ENCODE measurements at regions not wholly inside any gene's neighbourhood (a gene's known extent, or its start where the extent isn't known, plus 50 kb on each side); places are given as distances from the start of the nearest gene placed in this dataset.

DNA sequence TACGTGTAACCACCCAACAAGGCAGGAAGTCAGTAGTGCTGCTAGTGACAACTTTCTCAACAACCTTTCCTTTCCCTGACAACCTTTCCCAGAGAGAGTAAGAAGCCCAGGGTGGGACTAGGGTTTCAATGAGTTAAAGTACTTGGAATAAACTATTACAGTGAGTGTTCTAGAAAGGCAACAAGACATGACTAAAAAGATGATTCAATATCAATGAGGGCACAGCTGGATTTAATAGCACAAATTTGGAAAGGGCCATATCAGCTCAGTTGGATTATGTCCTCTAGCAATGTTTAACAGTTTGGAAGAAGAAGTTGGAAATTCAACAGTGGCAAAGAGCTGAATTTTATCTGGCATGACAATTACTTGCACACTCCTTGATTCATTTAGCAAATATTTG lies 90.4 kb upstream of the GRIN2B start:
- CTCF ChIA-PET = no interaction called here
- ATAC-seq = no peak
- BruUV-seq (replicated peaks) = no TSS peak

DNA sequence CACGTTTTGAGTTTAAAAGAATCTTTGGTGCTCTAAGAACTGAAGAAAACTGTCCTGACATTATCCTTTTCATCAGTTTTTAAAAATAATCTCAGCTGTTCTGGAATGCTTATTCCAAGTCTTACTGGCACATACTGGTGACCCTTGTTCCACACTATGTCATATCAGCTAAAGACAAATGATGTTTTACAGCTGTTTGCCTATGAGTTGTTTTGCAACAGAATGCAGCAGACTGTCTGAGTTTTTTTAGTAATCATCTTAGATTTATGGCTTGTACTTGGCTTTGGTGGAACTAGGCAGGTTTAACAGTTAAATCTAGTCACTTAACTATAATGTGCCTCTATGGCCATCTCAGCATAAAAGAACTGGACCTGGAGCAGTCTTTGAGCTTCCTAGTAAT lies 91.6 kb upstream of the GRIN2B start:
- H2AFZ ChIP-seq (ENCODE audit: low read length) = no peak overlapping the region
- H3F3A ChIP-seq (ENCODE audit: low read length, unreplicated experiment) = no peaks in the 10 kb centered on the region
- H3K9ac ChIP-seq (ENCODE audit: low read length) = no peak overlapping the region
- no peaks in the 10 kb centered on the region for H3K36me3 ChIP-seq (ENCODE audit: low read depth, low read length)
- ATAC-seq (no peak), DNase-seq (no peak)
- H3K27ac ChIP-seq (ENCODE audit: low read length) = no peak overlapping the region
- H3K9me3 ChIP-seq (ENCODE audit: low read length) = no peaks in the 10 kb centered on the region
- intact Hi-C loops (cut with micrococcal nuclease) = no loop called here
- H3K4me1 ChIP-seq (ENCODE audit: insufficient read depth, low read length) = no peaks in the 10 kb centered on the region
- no peaks in the 10 kb centered on the region for H3K27me3 ChIP-seq (ENCODE audit: low read length)
- H3K9me2 ChIP-seq (replicated peaks; ENCODE audit: low read length) = no peaks in the 10 kb centered on the region
- H3K79me2 ChIP-seq (ENCODE audit: low read length) = no peaks in the 10 kb centered on the region
- TF ChIP-seq, protein P1, sequence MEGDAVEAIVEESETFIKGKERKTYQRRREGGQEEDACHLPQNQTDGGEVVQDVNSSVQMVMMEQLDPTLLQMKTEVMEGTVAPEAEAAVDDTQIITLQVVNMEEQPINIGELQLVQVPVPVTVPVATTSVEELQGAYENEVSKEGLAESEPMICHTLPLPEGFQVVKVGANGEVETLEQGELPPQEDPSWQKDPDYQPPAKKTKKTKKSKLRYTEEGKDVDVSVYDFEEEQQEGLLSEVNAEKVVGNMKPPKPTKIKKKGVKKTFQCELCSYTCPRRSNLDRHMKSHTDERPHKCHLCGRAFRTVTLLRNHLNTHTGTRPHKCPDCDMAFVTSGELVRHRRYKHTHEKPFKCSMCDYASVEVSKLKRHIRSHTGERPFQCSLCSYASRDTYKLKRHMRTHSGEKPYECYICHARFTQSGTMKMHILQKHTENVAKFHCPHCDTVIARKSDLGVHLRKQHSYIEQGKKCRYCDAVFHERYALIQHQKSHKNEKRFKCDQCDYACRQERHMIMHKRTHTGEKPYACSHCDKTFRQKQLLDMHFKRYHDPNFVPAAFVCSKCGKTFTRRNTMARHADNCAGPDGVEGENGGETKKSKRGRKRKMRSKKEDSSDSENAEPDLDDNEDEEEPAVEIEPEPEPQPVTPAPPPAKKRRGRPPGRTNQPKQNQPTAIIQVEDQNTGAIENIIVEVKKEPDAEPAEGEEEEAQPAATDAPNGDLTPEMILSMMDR (conservative IDR thresholded peaks at IDR 0.05; ENCODE audit: low read depth, low read length) = no peak
- TF ChIP-seq EZH2 (IDR thresholded peaks at IDR 0.05; ENCODE audit: low read length, unreplicated experiment) (no peak), EZH2phosphoT487 (IDR thresholded peaks at IDR 0.05; ENCODE audit: borderline replicate concordance, low read length) (no peak)
- no peaks in the 10 kb centered on the region for H4K20me1 ChIP-seq (ENCODE audit: low read length)
- ChIA-PET CTCF (no interaction called here), POLR2A (ENCODE audit: unreplicated experiment) (no interaction called here)
- H3K4me3 ChIP-seq (ENCODE audit: low read length) = no peak overlapping the region
- H3K4me2 ChIP-seq (ENCODE audit: low read length) = no peak overlapping the region
- no TSS peak for BruUV-seq (replicated peaks)

More for the DNA sequence above, 90.4 kb upstream of the GRIN2B start:
- H3K4me2 ChIP-seq (ENCODE audit: low read length) = no peak overlapping the region
- TF ChIP-seq EZH2 (IDR thresholded peaks at IDR 0.05; ENCODE audit: low read length, unreplicated experiment) = no peak
- TF ChIP-seq EZH2phosphoT487 (IDR thresholded peaks at IDR 0.05; ENCODE audit: borderline replicate concordance, low read length) = no peak
- TF ChIP-seq, protein P1 (conservative IDR thresholded peaks at IDR 0.05; ENCODE audit: low read depth, low read length) = no peak
- no peaks in the 10 kb centered on the region for H3K36me3 ChIP-seq (ENCODE audit: low read depth, low read length)
- no peaks in the 10 kb centered on the region for H3K9me2 ChIP-seq (replicated peaks; ENCODE audit: low read length)
- no peak overlapping the region for H3K27ac ChIP-seq (ENCODE audit: low read length)
- H2AFZ ChIP-seq (ENCODE audit: low read length) = no peak overlapping the region
- intact Hi-C loops (cut with micrococcal nuclease) = no loop called here
- no peaks in the 10 kb centered on the region for H3K79me2 ChIP-seq (ENCODE audit: low read length)
- H3F3A ChIP-seq (ENCODE audit: low read length, unreplicated experiment) = no peaks in the 10 kb centered on the region
- no peaks in the 10 kb centered on the region for H4K20me1 ChIP-seq (ENCODE audit: low read length)
- DNase-seq = no peak
- POLR2A ChIA-PET (ENCODE audit: unreplicated experiment) = no interaction called here
- H3K4me1 ChIP-seq (ENCODE audit: insufficient read depth, low read length) = no peaks in the 10 kb centered on the region
- no peaks in the 10 kb centered on the region for H3K9me3 ChIP-seq (ENCODE audit: low read length)
- H3K27me3 ChIP-seq (ENCODE audit: low read length) = no peaks in the 10 kb centered on the region
- H3K4me3 ChIP-seq (ENCODE audit: low read length) = no peak overlapping the region
- H3K9ac ChIP-seq (ENCODE audit: low read length) = no peak overlapping the region

DNA sequence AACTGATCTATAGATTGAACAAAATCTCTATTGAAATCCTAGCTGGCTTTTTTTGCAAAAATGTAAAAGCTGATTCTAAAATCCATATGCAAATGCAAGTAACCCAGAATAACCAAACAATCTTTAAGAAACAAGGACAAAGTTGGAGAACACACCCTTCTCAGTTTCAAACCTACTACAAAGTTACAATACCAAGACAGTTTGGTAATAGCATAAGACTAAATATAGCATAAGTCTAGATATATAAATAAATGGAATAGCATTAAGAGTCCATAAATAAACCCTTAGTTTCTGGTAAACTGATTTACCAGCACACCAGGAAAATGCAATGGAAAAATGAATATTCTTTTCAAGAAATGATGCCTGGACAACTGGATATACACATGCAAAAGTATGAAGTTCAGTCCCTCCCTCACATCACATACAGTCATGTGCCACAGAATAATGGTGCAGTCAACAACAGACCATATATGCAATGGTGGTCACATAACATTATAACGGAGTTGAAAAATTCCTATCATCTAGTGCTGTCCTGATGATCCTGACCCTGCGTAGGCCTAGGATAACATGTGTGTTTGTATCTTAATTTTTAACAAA lies 94.5 kb upstream of the GRIN2B start:
- H3K4me1 ChIP-seq (ENCODE audit: insufficient read depth, low read length) = no peaks in the 10 kb centered on the region
- CTCF ChIA-PET = no interaction called here
- intact Hi-C loops (cut with micrococcal nuclease) = no loop called here
- H2AFZ ChIP-seq (ENCODE audit: low read length) = no peak overlapping the region
- H4K20me1 ChIP-seq (ENCODE audit: low read length) = no peaks in the 10 kb centered on the region
- no peak overlapping the region for H3K27ac ChIP-seq (ENCODE audit: low read length)
- no peaks in the 10 kb centered on the region for H3K79me2 ChIP-seq (ENCODE audit: low read length)
- DNase-seq (no peak), ATAC-seq (no peak)
- H3K9ac ChIP-seq (ENCODE audit: low read length) = no peak overlapping the region
- no peaks in the 10 kb centered on the region for H3K9me3 ChIP-seq (ENCODE audit: low read length)
- no peaks in the 10 kb centered on the region for H3K36me3 ChIP-seq (ENCODE audit: low read depth, low read length)
- no peaks in the 10 kb centered on the region for H3K27me3 ChIP-seq (ENCODE audit: low read length)
- H3K9me2 ChIP-seq (replicated peaks; ENCODE audit: low read length) = no peaks in the 10 kb centered on the region
- no peak overlapping the region for H3K4me2 ChIP-seq (ENCODE audit: low read length)
- no peak overlapping the region for H3K4me3 ChIP-seq (ENCODE audit: low read length)
- POLR2A ChIA-PET (ENCODE audit: unreplicated experiment) = no interaction called here
- TF ChIP-seq EZH2phosphoT487 (IDR thresholded peaks at IDR 0.05; ENCODE audit: borderline replicate concordance, low read length) (no peak), EZH2 (IDR thresholded peaks at IDR 0.05; ENCODE audit: low read length, unreplicated experiment) (no peak)
- TF ChIP-seq, protein P1 (conservative IDR thresholded peaks at IDR 0.05; ENCODE audit: low read depth, low read length) = no peak
- BruUV-seq (replicated peaks) = no TSS peak
- H3F3A ChIP-seq (ENCODE audit: low read length, unreplicated experiment) = no peaks in the 10 kb centered on the region
